ENCODE measurements at regions not wholly inside any gene's neighbourhood (a gene's known extent, or its start where the extent isn't known, plus 50 kb on each side); places are given as distances from the start of the nearest gene placed in this dataset.
"Not testable (repeated sequence)": the region's sequence is repeated elsewhere in the genome, so short reads cannot be mapped to it uniquely, and the experiment has no call there.

GRCh38 chr18:75844146-75844545, 416.6 kb upstream of the SMIM21 start:
- no peaks in the 10 kb centered on the region for H3K9me3 ChIP-seq (replicated peaks in 1 of 3)
- intact Hi-C loops (cut with DNase I) = no loop called here
- no peak for DNase-seq
- TF ChIP-seq CTCF (IDR thresholded peaks at IDR 0.05) (no peak), POLR2A (IDR thresholded peaks at IDR 0.05) (no peak)
- no peaks in the 10 kb centered on the region for H3K36me3 ChIP-seq (replicated peaks in 1 of 2)
- no peaks in the 10 kb centered on the region for H3K4me1 ChIP-seq (replicated peaks in 1 of 2)
- 77 to 80% (median 78%) methylated on average over 3 of the region's 3 CpGs for WGBS, 4 donors
- H3K27me3 ChIP-seq = no peaks in the 10 kb centered on the region
- H3K4me3 ChIP-seq = no peak overlapping the region
- no peak overlapping the region for H3K27ac ChIP-seq

GRCh38 chr18:75840131-75840530, 412.6 kb upstream of the SMIM21 start:
- Histone ChIP-seq H3K36me3 (replicated peaks in 1 of 2) (no peaks in the 10 kb centered on the region), H3K9me3 (replicated peaks in 1 of 3) (no peaks in the 10 kb centered on the region), H3K27ac (no peak overlapping the region), H3K27me3 (no peaks in the 10 kb centered on the region), H3K4me3 (no peak overlapping the region), H3K4me1 (replicated peaks in 1 of 2) (no peaks in the 10 kb centered on the region)
- WGBS, 4 donors = 71 to 94% (median 78%) methylated on average over 4 of the region's 4 CpGs
- TF ChIP-seq POLR2A (IDR thresholded peaks at IDR 0.05) (no peak), CTCF (IDR thresholded peaks at IDR 0.05) (no peak)
- intact Hi-C loops (cut with DNase I) = no loop called here
- DNase-seq = no peak

GRCh38 chr18:75839686-75840085, 412.2 kb upstream of the SMIM21 start:
- H3K27ac ChIP-seq; H3K4me3 ChIP-seq; DNase-seq; H3K9me3 ChIP-seq (replicated peaks in 1 of 3); H3K4me1 ChIP-seq (replicated peaks in 1 of 2); intact Hi-C loops (cut with DNase I); H3K27me3 ChIP-seq; H3K36me3 ChIP-seq (replicated peaks in 1 of 2): not testable (repeated sequence)
- WGBS, 4 donors = 53 to 92% (median 75%) methylated on average over 2 of the region's 2 CpGs

- Histone ChIP-seq H3K27me3 (no peaks in the 10 kb centered on the region), H3K36me3 (replicated peaks in 1 of 2) (no peaks in the 10 kb centered on the region), H3K9me3 (replicated peaks in 1 of 3) (no peaks in the 10 kb centered on the region), H3K4me3 (no peak overlapping the region), H3K27ac (no peak overlapping the region), H3K4me1 (replicated peaks in 1 of 2) (no peaks in the 10 kb centered on the region)
- intact Hi-C loops (cut with DNase I) = no loop called here
- DNase-seq = no peak
- TF ChIP-seq CTCF (IDR thresholded peaks at IDR 0.05) (no peak), POLR2A (IDR thresholded peaks at IDR 0.05) (no peak)
- WGBS, 4 donors = 86 to 95% (median 92%) methylated on average over 6 of the region's 6 CpGs
Measured at GRCh38 chr18:75839041-75839440, 411.5 kb upstream of the SMIM21 start.

GRCh38 chr18:75837316-75837715, 409.8 kb upstream of the SMIM21 start:
- Histone ChIP-seq H3K27me3 (no peaks in the 10 kb centered on the region), H3K4me1 (replicated peaks in 1 of 2) (no peaks in the 10 kb centered on the region), H3K9me3 (replicated peaks in 1 of 3) (no peaks in the 10 kb centered on the region), H3K27ac (no peak overlapping the region), H3K4me3 (no peak overlapping the region), H3K36me3 (replicated peaks in 1 of 2) (no peaks in the 10 kb centered on the region)
- WGBS, 4 donors = 79 to 100% (median 85%) methylated on average over 1 to 2 of the region's 2 CpGs
- DNase-seq = no peak
- intact Hi-C loops (cut with DNase I) = no loop called here
- TF ChIP-seq CTCF (IDR thresholded peaks at IDR 0.05) (no peak), POLR2A (IDR thresholded peaks at IDR 0.05) (no peak)

Data from adrenal gland (tissue), 9 donors.